ENCODE measurements at regions not wholly inside any gene's neighbourhood (a gene's known extent, or its start where the extent isn't known, plus 50 kb on each side); places are given as distances from the start of the nearest gene placed in this dataset.

DNA sequence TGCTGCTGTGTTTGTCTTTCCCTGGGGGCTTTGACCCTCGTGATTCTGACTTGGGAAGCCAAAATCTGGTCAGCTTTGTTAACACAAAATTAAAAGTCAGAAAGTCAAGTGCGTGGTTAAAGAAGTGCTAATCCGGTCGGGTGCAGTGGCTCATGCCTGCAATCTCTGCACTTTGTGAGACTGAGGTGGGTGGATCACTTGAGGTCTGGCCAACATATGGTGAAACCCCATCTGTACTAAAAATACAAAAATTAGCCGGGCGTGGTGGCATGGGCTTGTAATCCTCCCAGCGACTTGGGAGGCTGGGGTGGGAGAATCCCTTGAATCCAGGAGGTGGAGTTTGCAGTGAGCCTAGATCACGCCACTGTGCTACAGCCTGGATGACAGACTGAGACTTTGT is 844.6 kb downstream of the VRK1 start:
- intact Hi-C loops (cut with micrococcal nuclease; ENCODE audit: unreplicated experiment) = no loop called here
- DNase-seq (ENCODE audit: low spot score) = no peak
- Histone ChIP-seq H3K4me3 (replicated peaks in 1 of 3; ENCODE audit: insufficient read depth in 1 of 3, low read depth in 2 of 3, low read length in 3 of 3) (no peak overlapping the region), H3K4me2 (ENCODE audit: low read depth, low read length) (no peak overlapping the region), H3K4me1 (ENCODE audit: insufficient read depth, low read length) (no peaks in the 10 kb centered on the region), H3K79me2 (ENCODE audit: insufficient read depth, low read length) (no peaks in the 10 kb centered on the region), H2AFZ (ENCODE audit: low read length) (no peak overlapping the region), H3K27me3 (ENCODE audit: control insufficient read depth in 1 of 2, insufficient read depth in 2 of 2, low read length in 2 of 2) (no peaks in the 10 kb centered on the region), H4K20me1 (ENCODE audit: insufficient read depth, low read length) (no peaks in the 10 kb centered on the region), H3K9me3 (ENCODE audit: low read length) (peaks cover 88% of the 10 kb centered on the region), H3K9ac (ENCODE audit: insufficient read depth, low read depth, low read length) (no peak overlapping the region), H3K27ac (ENCODE audit: extremely low read length, insufficient read depth, low read length) (no peak overlapping the region), H3K36me3 (replicated peaks in 1 of 2; ENCODE audit: control insufficient read depth in 1 of 2, insufficient read depth in 2 of 2, low read length in 2 of 2) (no peaks in the 10 kb centered on the region)
- BruUV-seq (replicated peaks) = no TSS peak
- TF ChIP-seq TP53 (CRISPR knock-in tag; conservative IDR thresholded peaks at IDR 0.05) (no peak), ERF (CRISPR knock-in tag; IDR thresholded peaks at IDR 0.05) (no peak), DZIP1 (CRISPR knock-in tag; IDR thresholded peaks at IDR 0.05) (no peak), ZNF749 (CRISPR knock-in tag; IDR thresholded peaks at IDR 0.05; ENCODE audit: borderline replicate concordance) (no peak), GZF1 (CRISPR knock-in tag; IDR thresholded peaks at IDR 0.05) (no peak), ISL2 (CRISPR knock-in tag; IDR thresholded peaks at IDR 0.05) (no peak), SIN3A (IDR thresholded peaks at IDR 0.05; ENCODE audit: borderline replicate concordance, low read depth, low read length) (no peak)
- TF ChIP-seq, protein P1, sequence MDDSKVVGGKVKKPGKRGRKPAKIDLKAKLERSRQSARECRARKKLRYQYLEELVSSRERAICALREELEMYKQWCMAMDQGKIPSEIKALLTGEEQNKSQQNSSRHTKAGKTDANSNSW (CRISPR knock-in tag; IDR thresholded peaks at IDR 0.05; ENCODE audit: borderline replicate concordance) = no peak
- in situ Hi-C loops (cut with HindIII; ENCODE audit: extremely low pct_ligation_motif_present, low pct_unique_long_range_greater_than_20kb) = no loop called here
- POLR2A ChIA-PET = no interaction called here
- WGBS (ENCODE audit: low lambda C conversion rate) = 1% methylated on average over 7 of the region's 8 CpGs
- ATAC-seq = no peak
- no peak for FAIRE-seq
- CTCF ChIA-PET (ENCODE audit: low intra/inter-chr PET ratio, low total read pairs) = no interaction called here

All from HepG2 (cell line).